GM21423 (cell line): ENCODE measurements at regions not wholly inside any gene's neighbourhood (a gene's known extent, or its start where the extent isn't known, plus 50 kb on each side); places are given as distances from the start of the nearest gene placed in this dataset.

Source experiments
- ATAC-seq: cut with Tn5 transposase; IDR thresholded peaks from one replicate; pipeline ENCODE4 v1.9.1; 2021; ENCODE audit warnings: mild to moderate bottlenecking, moderate library complexity; ENCODE audit not compliant: unreplicated experiment

- ATAC-seq = no peak
Observed at GRCh38 chr6:169083508-169083874, 170.2 kb downstream of the THBS2 start.

- no peak for ATAC-seq
Observed at GRCh38 chr6:169082817-169083507, 170.7 kb downstream of the THBS2 start.

- no peak for ATAC-seq
Observed at GRCh38 chr6:169082093-169082492, 171.6 kb downstream of the THBS2 start.

- no peak for ATAC-seq
Observed at GRCh38 chr6:169081248-169081647, 172.4 kb downstream of the THBS2 start.

- no peak for ATAC-seq
Observed at GRCh38 chr6:169079650-169080049, 174.0 kb downstream of the THBS2 start.

- ATAC-seq = no peak
Observed at GRCh38 chr6:169078399-169079145, 175.1 kb downstream of the THBS2 start.

GRCh38 chr6:169075915-169076654 is 177.6 kb downstream of the THBS2 start:
- no peak for ATAC-seq

GRCh38 chr6:169075211-169075914 is 178.3 kb downstream of the THBS2 start:
- no peak for ATAC-seq

GRCh38 chr6:169074526-169074925 is 179.1 kb downstream of the THBS2 start:
- no peak for ATAC-seq

- ATAC-seq = no peak
Observed at GRCh38 chr6:169073311-169073710, 180.3 kb downstream of the THBS2 start.

GRCh38 chr6:169072127-169073042 is 181.3 kb downstream of the THBS2 start:
- no peak for ATAC-seq

- ATAC-seq = no peak
Observed at GRCh38 chr6:169071394-169071793, 182.3 kb downstream of the THBS2 start.

GRCh38 chr6:169070506-169071176 is 183.0 kb downstream of the THBS2 start:
- no peak for ATAC-seq

- ATAC-seq = no peak
Observed at GRCh38 chr6:169069356-169069755, 184.3 kb downstream of the THBS2 start.

GRCh38 chr6:169064194-169064593 is 189.5 kb downstream of the THBS2 start:
- no peak for ATAC-seq

GRCh38 chr6:169062272-169062671 is 191.4 kb downstream of the THBS2 start:
- ATAC-seq = no peak

GRCh38 chr6:169058634-169059033 is 195.0 kb downstream of the THBS2 start:
- no peak for ATAC-seq

- ATAC-seq = no peak
Observed at GRCh38 chr6:169052462-169052861, 201.2 kb downstream of the THBS2 start.

GRCh38 chr6:169051371-169051770 is 202.3 kb downstream of the THBS2 start:
- no peak for ATAC-seq

- ATAC-seq = no peak
Observed at GRCh38 chr6:169048865-169049205, 204.8 kb downstream of the THBS2 start.
